ENCODE measurements at regions not wholly inside any gene's neighbourhood (a gene's known extent, or its start where the extent isn't known, plus 50 kb on each side); places are given as distances from the start of the nearest gene placed in this dataset.

DNA sequence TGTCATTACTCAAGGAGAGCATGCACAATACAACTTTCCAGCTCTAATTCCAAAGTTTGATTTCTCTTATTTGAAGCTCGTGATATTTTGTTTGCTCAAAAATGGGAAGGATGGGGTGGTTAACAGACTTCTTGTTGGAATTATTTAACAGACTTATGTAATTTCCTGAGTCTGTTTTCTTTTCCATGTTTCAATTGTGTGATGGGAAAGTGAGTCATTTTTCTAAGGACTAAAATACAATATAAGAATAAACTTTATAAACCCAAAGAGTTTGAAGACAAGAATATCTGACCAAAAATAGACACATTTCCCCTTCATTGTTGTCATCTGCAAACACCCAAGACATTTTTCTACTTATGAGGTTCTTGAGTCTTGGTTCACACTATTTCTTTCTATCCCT lies 211.8 kb upstream of the SLITRK5 start:
- CTCF ChIA-PET = no interaction called here
- Mint-ChIP-seq H3K9me3 (no peaks in the 10 kb centered on the region), H3K4me3 (no peak overlapping the region), H3K27me3 (ENCODE audit: low read depth) (no peaks in the 10 kb centered on the region), H3K27ac (no peak overlapping the region), H3K36me3 (no peaks in the 10 kb centered on the region), H3K4me1 (peaks cover 16% of the 10 kb centered on the region)
- no peak for DNase-seq (ENCODE audit: low spot score)
- POLR2A ChIA-PET = no interaction called here
- TF ChIP-seq JAZF1 (CRISPR knock-in tag; IDR thresholded peaks at IDR 0.05) (no peak), TP53 (CRISPR knock-in tag; IDR thresholded peaks at IDR 0.05) (no peak), OVOL2 (CRISPR knock-in tag; IDR thresholded peaks at IDR 0.05; ENCODE audit: borderline replicate concordance) (no peak), NR3C1 (CRISPR knock-in tag; conservative IDR thresholded peaks at IDR 0.05; ENCODE audit: low read depth) (no peak), MXD4 (CRISPR knock-in tag; IDR thresholded peaks at IDR 0.05; ENCODE audit: borderline replicate concordance) (no peak), PRRX2 (CRISPR knock-in tag; IDR thresholded peaks at IDR 0.05) (no peak), ZNF671 (CRISPR knock-in tag; IDR thresholded peaks at IDR 0.05) (no peak), ZNF232 (CRISPR knock-in tag; IDR thresholded peaks at IDR 0.05) (no peak), RELA (CRISPR knock-in tag; IDR thresholded peaks at IDR 0.05; ENCODE audit: borderline replicate concordance) (no peak), TEAD1 (CRISPR knock-in tag; IDR thresholded peaks at IDR 0.05) (no peak), HMGXB4 (CRISPR knock-in tag; IDR thresholded peaks at IDR 0.05) (no peak)
- TF ChIP-seq, protein P1, sequence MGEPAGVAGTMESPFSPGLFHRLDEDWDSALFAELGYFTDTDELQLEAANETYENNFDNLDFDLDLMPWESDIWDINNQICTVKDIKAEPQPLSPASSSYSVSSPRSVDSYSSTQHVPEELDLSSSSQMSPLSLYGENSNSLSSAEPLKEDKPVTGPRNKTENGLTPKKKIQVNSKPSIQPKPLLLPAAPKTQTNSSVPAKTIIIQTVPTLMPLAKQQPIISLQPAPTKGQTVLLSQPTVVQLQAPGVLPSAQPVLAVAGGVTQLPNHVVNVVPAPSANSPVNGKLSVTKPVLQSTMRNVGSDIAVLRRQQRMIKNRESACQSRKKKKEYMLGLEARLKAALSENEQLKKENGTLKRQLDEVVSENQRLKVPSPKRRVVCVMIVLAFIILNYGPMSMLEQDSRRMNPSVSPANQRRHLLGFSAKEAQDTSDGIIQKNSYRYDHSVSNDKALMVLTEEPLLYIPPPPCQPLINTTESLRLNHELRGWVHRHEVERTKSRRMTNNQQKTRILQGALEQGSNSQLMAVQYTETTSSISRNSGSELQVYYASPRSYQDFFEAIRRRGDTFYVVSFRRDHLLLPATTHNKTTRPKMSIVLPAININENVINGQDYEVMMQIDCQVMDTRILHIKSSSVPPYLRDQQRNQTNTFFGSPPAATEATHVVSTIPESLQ (CRISPR knock-in tag; IDR thresholded peaks at IDR 0.05) = no peak
- TF ChIP-seq, protein P2, sequence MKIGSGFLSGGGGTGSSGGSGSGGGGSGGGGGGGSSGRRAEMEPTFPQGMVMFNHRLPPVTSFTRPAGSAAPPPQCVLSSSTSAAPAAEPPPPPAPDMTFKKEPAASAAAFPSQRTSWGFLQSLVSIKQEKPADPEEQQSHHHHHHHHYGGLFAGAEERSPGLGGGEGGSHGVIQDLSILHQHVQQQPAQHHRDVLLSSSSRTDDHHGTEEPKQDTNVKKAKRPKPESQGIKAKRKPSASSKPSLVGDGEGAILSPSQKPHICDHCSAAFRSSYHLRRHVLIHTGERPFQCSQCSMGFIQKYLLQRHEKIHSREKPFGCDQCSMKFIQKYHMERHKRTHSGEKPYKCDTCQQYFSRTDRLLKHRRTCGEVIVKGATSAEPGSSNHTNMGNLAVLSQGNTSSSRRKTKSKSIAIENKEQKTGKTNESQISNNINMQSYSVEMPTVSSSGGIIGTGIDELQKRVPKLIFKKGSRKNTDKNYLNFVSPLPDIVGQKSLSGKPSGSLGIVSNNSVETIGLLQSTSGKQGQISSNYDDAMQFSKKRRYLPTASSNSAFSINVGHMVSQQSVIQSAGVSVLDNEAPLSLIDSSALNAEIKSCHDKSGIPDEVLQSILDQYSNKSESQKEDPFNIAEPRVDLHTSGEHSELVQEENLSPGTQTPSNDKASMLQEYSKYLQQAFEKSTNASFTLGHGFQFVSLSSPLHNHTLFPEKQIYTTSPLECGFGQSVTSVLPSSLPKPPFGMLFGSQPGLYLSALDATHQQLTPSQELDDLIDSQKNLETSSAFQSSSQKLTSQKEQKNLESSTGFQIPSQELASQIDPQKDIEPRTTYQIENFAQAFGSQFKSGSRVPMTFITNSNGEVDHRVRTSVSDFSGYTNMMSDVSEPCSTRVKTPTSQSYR (CRISPR knock-in tag; IDR thresholded peaks at IDR 0.05) = no peak
- no peak for ATAC-seq

DNA sequence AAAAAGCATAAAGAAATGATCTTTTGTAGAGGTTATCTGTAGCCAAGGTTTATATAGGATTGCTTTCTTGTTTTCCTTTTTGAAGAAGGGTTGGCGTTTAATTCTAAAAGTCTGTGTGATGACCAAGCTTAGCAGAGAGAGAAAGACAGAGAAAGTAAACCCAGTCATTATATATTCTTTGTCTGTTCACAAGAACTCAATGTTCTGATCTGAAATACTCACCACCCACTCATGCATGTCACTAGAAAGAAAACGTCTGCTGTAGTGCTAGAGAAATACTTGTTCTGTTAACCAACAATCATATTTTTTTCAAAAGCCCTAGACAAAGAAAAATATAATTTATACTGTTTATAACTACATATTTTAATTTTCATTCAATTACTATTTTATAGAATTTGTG lies 173.7 kb upstream of the SLITRK5 start:
- no peak for DNase-seq (ENCODE audit: low spot score)
- H3K36me3 Mint-ChIP-seq = no peaks in the 10 kb centered on the region
- no peaks in the 10 kb centered on the region for H3K27me3 Mint-ChIP-seq (ENCODE audit: low read depth)
- no peak overlapping the region for H3K4me3 Mint-ChIP-seq
- H3K27ac Mint-ChIP-seq = no peak overlapping the region
- CTCF ChIA-PET = no interaction called here
- H3K4me1 Mint-ChIP-seq = no peaks in the 10 kb centered on the region
- H3K9me3 Mint-ChIP-seq = no peaks in the 10 kb centered on the region
- ATAC-seq = no peak
- POLR2A ChIA-PET = no interaction called here
- no peak for TF ChIP-seq CDX4 (CRISPR knock-in tag; IDR thresholded peaks at IDR 0.05; ENCODE audit: borderline replicate concordance)
- no peak for TF ChIP-seq MXD4 (CRISPR knock-in tag; IDR thresholded peaks at IDR 0.05; ENCODE audit: borderline replicate concordance)
- no peak for TF ChIP-seq CTCF (IDR thresholded peaks at IDR 0.05)
- no peak for TF ChIP-seq GABPB1 (CRISPR knock-in tag; IDR thresholded peaks at IDR 0.05)
- no peak for TF ChIP-seq CREM (CRISPR knock-in tag; IDR thresholded peaks at IDR 0.05)

All from WTC11 (cell line).